ENCODE measurements at regions not wholly inside any gene's neighbourhood (a gene's known extent, or its start where the extent isn't known, plus 50 kb on each side); places are given as distances from the start of the nearest gene placed in this dataset.
"Not testable (repeated sequence)": the region's sequence is repeated elsewhere in the genome, so short reads cannot be mapped to it uniquely, and the experiment has no call there.

- H3K36me3 ChIP-seq (replicated peaks; ENCODE audit: low read depth, low read length): no peaks in the 10 kb centered on the region
- no peak overlapping the region for H2AFZ ChIP-seq (ENCODE audit: low read depth, low read length)
- H3K27ac ChIP-seq (ENCODE audit: low read length): no peak overlapping the region
- no peaks in the 10 kb centered on the region for H3K9me3 ChIP-seq (ENCODE audit: insufficient read depth, low read length)
- H3K27me3 ChIP-seq (ENCODE audit: low read depth, low read length): no peaks in the 10 kb centered on the region
- H3K9ac ChIP-seq (ENCODE audit: low read length): no peak overlapping the region
- H3K79me2 ChIP-seq (ENCODE audit: low read length): no peaks in the 10 kb centered on the region
- no peaks in the 10 kb centered on the region for H4K20me1 ChIP-seq (ENCODE audit: insufficient read depth, low read length)
- no peak overlapping the region for H3K4me3 ChIP-seq (ENCODE audit: low read length)
- H3K4me1 ChIP-seq (ENCODE audit: low read length): no peaks in the 10 kb centered on the region
- TF ChIP-seq CTCF (IDR thresholded peaks at IDR 0.05; ENCODE audit: low read depth, low read length): no peak
- TF ChIP-seq EZH2phosphoT487 (IDR thresholded peaks at IDR 0.05; ENCODE audit: low read depth): no peak
- no peak overlapping the region for H3K4me2 ChIP-seq (ENCODE audit: low read length)
Observed at GRCh38 chr6:91075244-91075976, 488.5 kb upstream of the MAP3K7 start.

GRCh38 chr6:91063362-91063761 is 476.5 kb upstream of the MAP3K7 start:
- Histone ChIP-seq H3K27ac (ENCODE audit: low read length) (no peak overlapping the region), H2AFZ (ENCODE audit: low read depth, low read length) (no peak overlapping the region), H3K79me2 (ENCODE audit: low read length) (no peaks in the 10 kb centered on the region), H3K9ac (ENCODE audit: low read length) (no peak overlapping the region), H3K4me1 (ENCODE audit: low read length) (no peaks in the 10 kb centered on the region), H3K27me3 (ENCODE audit: low read depth, low read length) (no peaks in the 10 kb centered on the region), H3K4me3 (ENCODE audit: low read length) (no peak overlapping the region), H3K36me3 (replicated peaks; ENCODE audit: low read depth, low read length) (no peaks in the 10 kb centered on the region), H3K9me3 (ENCODE audit: insufficient read depth, low read length) (no peaks in the 10 kb centered on the region), H4K20me1 (ENCODE audit: insufficient read depth, low read length) (no peaks in the 10 kb centered on the region), H3K4me2 (ENCODE audit: low read length) (no peak overlapping the region)
- no peak for TF ChIP-seq CTCF (IDR thresholded peaks at IDR 0.05; ENCODE audit: low read depth, low read length)
- no peak for TF ChIP-seq EZH2phosphoT487 (IDR thresholded peaks at IDR 0.05; ENCODE audit: low read depth)

- Histone ChIP-seq H3K27ac (ENCODE audit: low read length) (no peak overlapping the region), H2AFZ (ENCODE audit: low read depth, low read length) (no peak overlapping the region)
Observed at GRCh38 chr6:91057689-91058088, 470.8 kb upstream of the MAP3K7 start.

GRCh38 chr6:91055959-91056358 is 469.1 kb upstream of the MAP3K7 start:
- Histone ChIP-seq H3K27me3 (ENCODE audit: low read depth, low read length) (no peaks in the 10 kb centered on the region), H3K9me3 (ENCODE audit: insufficient read depth, low read length) (no peaks in the 10 kb centered on the region), H3K4me1 (ENCODE audit: low read length) (no peaks in the 10 kb centered on the region), H3K27ac (ENCODE audit: low read length) (no peak overlapping the region), H3K9ac (ENCODE audit: low read length) (no peak overlapping the region), H3K4me2 (ENCODE audit: low read length) (no peak overlapping the region), H3K4me3 (ENCODE audit: low read length) (no peak overlapping the region), H2AFZ (ENCODE audit: low read depth, low read length) (no peak overlapping the region), H3K36me3 (replicated peaks; ENCODE audit: low read depth, low read length) (no peaks in the 10 kb centered on the region), H3K79me2 (ENCODE audit: low read length) (no peaks in the 10 kb centered on the region), H4K20me1 (ENCODE audit: insufficient read depth, low read length) (no peaks in the 10 kb centered on the region)
- TF ChIP-seq EZH2phosphoT487 (IDR thresholded peaks at IDR 0.05; ENCODE audit: low read depth) (no peak), CTCF (IDR thresholded peaks at IDR 0.05; ENCODE audit: low read depth, low read length) (no peak)

More at GRCh38 chr6:91057689-91058088, 470.8 kb upstream of the MAP3K7 start:
- Histone ChIP-seq H3K4me2 (ENCODE audit: low read length) (no peak overlapping the region), H3K9me3 (ENCODE audit: insufficient read depth, low read length) (no peaks in the 10 kb centered on the region), H4K20me1 (ENCODE audit: insufficient read depth, low read length) (no peaks in the 10 kb centered on the region), H3K9ac (ENCODE audit: low read length) (no peak overlapping the region), H3K79me2 (ENCODE audit: low read length) (no peaks in the 10 kb centered on the region), H3K4me3 (ENCODE audit: low read length) (no peak overlapping the region), H3K27me3 (ENCODE audit: low read depth, low read length) (no peaks in the 10 kb centered on the region), H3K36me3 (replicated peaks; ENCODE audit: low read depth, low read length) (no peaks in the 10 kb centered on the region), H3K4me1 (ENCODE audit: low read length) (no peaks in the 10 kb centered on the region)
- TF ChIP-seq EZH2phosphoT487 (IDR thresholded peaks at IDR 0.05; ENCODE audit: low read depth) (no peak), CTCF (IDR thresholded peaks at IDR 0.05; ENCODE audit: low read depth, low read length) (no peak)

- H3K4me2 ChIP-seq (ENCODE audit: low read length); H4K20me1 ChIP-seq (ENCODE audit: insufficient read depth, low read length); H3K79me2 ChIP-seq (ENCODE audit: low read length); H3K27ac ChIP-seq (ENCODE audit: low read length); H3K9me3 ChIP-seq (ENCODE audit: insufficient read depth, low read length); H3K36me3 ChIP-seq (replicated peaks; ENCODE audit: low read depth, low read length); H3K4me3 ChIP-seq (ENCODE audit: low read length); H3K27me3 ChIP-seq (ENCODE audit: low read depth, low read length); H3K9ac ChIP-seq (ENCODE audit: low read length); H3K4me1 ChIP-seq (ENCODE audit: low read length); H2AFZ ChIP-seq (ENCODE audit: low read depth, low read length): not testable (repeated sequence)
Observed at GRCh38 chr6:91052473-91053450, 465.9 kb upstream of the MAP3K7 start.

Measured in OCI-LY3 (cell line).